KMS-11 (cell line): ENCODE measurements at regions not wholly inside any gene's neighbourhood (a gene's known extent, or its start where the extent isn't known, plus 50 kb on each side); places are given as distances from the start of the nearest gene placed in this dataset.

ENCODE experiments used
- H2AFZ ChIP-seq: fragments of 200-600 bp; sonication (generic); 2 replicates; pipeline ENCODE4 v1.6.1; 2016; ENCODE audit warnings: antibody characterized with exemption, mixed run types, low read depth
- H3K27ac ChIP-seq: fragments of 200-600 bp; sonication (generic); 2 replicates; pipeline ENCODE4 v1.6.1; 2016; ENCODE audit warnings: mild to moderate bottlenecking, mixed run types
- H3K27me3 ChIP-seq: fragments of 200-600 bp; sonication (generic); 2 replicates; pipeline ENCODE4 v1.6.1; 2017; ENCODE audit warnings: mild to moderate bottlenecking, low read depth, mixed run types, moderate library complexity; ENCODE audit not compliant: insufficient read depth
- H3K36me3 ChIP-seq: fragments of 200-600 bp; sonication (generic); 2 replicates; pipeline ENCODE4 v1.6.1; 2017; ENCODE audit warnings: mild to moderate bottlenecking, mixed run types; ENCODE audit not compliant: insufficient read depth
- H3K4me1 ChIP-seq: fragments of 200-600 bp; sonication (generic); 2 replicates; pipeline ENCODE4 v1.6.1; 2016; ENCODE audit warnings: mild to moderate bottlenecking, low read depth, mixed run types; ENCODE audit not compliant: poor library complexity, severe bottlenecking
- H3K4me2 ChIP-seq: fragments of 200-600 bp; sonication (generic); 2 replicates; pipeline ENCODE4 v1.7.0; 2016; ENCODE audit warnings: mild to moderate bottlenecking, mixed run types
- H3K4me3 ChIP-seq: fragments of 200-600 bp; sonication (generic); IDR thresholded peaks from 2 replicates; pipeline ENCODE4 v1.6.1; 2017; ENCODE audit warnings: low read depth, low read length, mixed read lengths; ENCODE audit not compliant: insufficient read depth
- H3K79me2 ChIP-seq: fragments of 200-600 bp; sonication (generic); 2 replicates; pipeline ENCODE4 v1.6.1; 2016; ENCODE audit warnings: low read depth, mixed run types; ENCODE audit not compliant: insufficient read depth
- H3K9ac ChIP-seq: fragments of 200-600 bp; sonication (generic); 2 replicates; pipeline ENCODE4 v1.6.1; 2016; ENCODE audit warnings: mild to moderate bottlenecking, mixed run types
- H4K20me1 ChIP-seq: fragments of 200-600 bp; sonication (generic); 2 replicates; pipeline ENCODE4 v1.6.1; 2016; ENCODE audit warnings: mild to moderate bottlenecking, mixed run types; ENCODE audit not compliant: insufficient read depth
- CTCF ChIP-seq: fragments of 200-600 bp; sonication (generic); conservative IDR thresholded peaks from 2 replicates; pipeline ENCODE4 v1.6.1; 2017; ENCODE audit warnings: low read depth, mild to moderate bottlenecking, antibody characterized with exemption, low read length, moderate library complexity, mixed read lengths

GRCh38 chr11:11072067-11072466, 214.2 kb upstream of the ZBED5 start:
- no peaks in the 10 kb centered on the region for H3K79me2 ChIP-seq

GRCh38 chr11:11071486-11071885, 213.6 kb upstream of the ZBED5 start:
- no peaks in the 10 kb centered on the region for H3K4me1 ChIP-seq
- TF ChIP-seq CTCF: no peak
- no peak overlapping the region for H3K4me2 ChIP-seq
- no peaks in the 10 kb centered on the region for H3K79me2 ChIP-seq
- H3K9ac ChIP-seq: no peak overlapping the region
- H3K36me3 ChIP-seq: no peaks in the 10 kb centered on the region
- H2AFZ ChIP-seq: no peak overlapping the region
- no peaks in the 10 kb centered on the region for H3K27me3 ChIP-seq
- no peaks in the 10 kb centered on the region for H4K20me1 ChIP-seq
- H3K4me3 ChIP-seq: no peak overlapping the region
- H3K27ac ChIP-seq: no peak overlapping the region

More at GRCh38 chr11:11072067-11072466, 214.2 kb upstream of the ZBED5 start:
- Histone ChIP-seq H3K4me3 (no peak overlapping the region), H3K36me3 (no peaks in the 10 kb centered on the region), H3K27ac (no peak overlapping the region), H3K4me1 (no peaks in the 10 kb centered on the region), H3K9ac (no peak overlapping the region), H4K20me1 (no peaks in the 10 kb centered on the region), H3K4me2 (no peak overlapping the region), H2AFZ (no peak overlapping the region), H3K27me3 (no peaks in the 10 kb centered on the region)
- TF ChIP-seq CTCF: no peak

- H3K79me2 ChIP-seq: no peaks in the 10 kb centered on the region
- no peak overlapping the region for H3K4me2 ChIP-seq
- H3K27me3 ChIP-seq: no peaks in the 10 kb centered on the region
- H2AFZ ChIP-seq: no peak overlapping the region
- H3K4me1 ChIP-seq: no peaks in the 10 kb centered on the region
- H4K20me1 ChIP-seq: no peaks in the 10 kb centered on the region
- no peak overlapping the region for H3K27ac ChIP-seq
- H3K4me3 ChIP-seq: no peak overlapping the region
- H3K9ac ChIP-seq: no peak overlapping the region
- no peak for TF ChIP-seq CTCF
- H3K36me3 ChIP-seq: no peaks in the 10 kb centered on the region
These were observed 213.1 kb upstream of the ZBED5 start for GRCh38 chr11:11070976-11071375.

- H2AFZ ChIP-seq: no peak overlapping the region
- no peak for TF ChIP-seq CTCF
- no peak overlapping the region for H3K9ac ChIP-seq
- H3K79me2 ChIP-seq: no peaks in the 10 kb centered on the region
- no peaks in the 10 kb centered on the region for H3K4me1 ChIP-seq
- H3K27me3 ChIP-seq: no peaks in the 10 kb centered on the region
- no peak overlapping the region for H3K4me2 ChIP-seq
- H3K36me3 ChIP-seq: no peaks in the 10 kb centered on the region
- no peak overlapping the region for H3K27ac ChIP-seq
- H3K4me3 ChIP-seq: no peak overlapping the region
- no peaks in the 10 kb centered on the region for H4K20me1 ChIP-seq
These were observed 212.3 kb upstream of the ZBED5 start for GRCh38 chr11:11069841-11070835.
